Psoas muscle (tissue), 7 donors: ENCODE measurements at regions not wholly inside any gene's neighbourhood (a gene's known extent, or its start where the extent isn't known, plus 50 kb on each side); places are given as distances from the start of the nearest gene placed in this dataset.

Experiments used
- ATAC-seq, 4 donors: fragments of 200-7000 bp; cut with Tn5 transposase; one replicate each; pipeline ENCODE4 v1.9.1; 2020; ENCODE audit warnings: moderate library complexity in 3 of 4, mild to moderate bottlenecking in 2 of 4
- DNase-seq, 2 donors: peaks; one replicate each; pipeline ENCODE4 v3.0.0-alpha.2; 2020
- H3K27ac ChIP-seq: fragments of 200-600 bp; one replicate; pipeline ENCODE4 v1.8.0; 2022
- H3K27me3 ChIP-seq, 3 donors: fragments of 200-600 bp in 1 of 3; one replicate each; pipeline versions ENCODE4 v1.6.1 to v1.8.0; 2013 to 2022; ENCODE audit warnings: low read length in 2 of 3, mild to moderate bottlenecking in 2 of 3, moderate library complexity in 1 of 3; ENCODE audit not compliant: insufficient read depth in 3 of 3
- H3K36me3 ChIP-seq, 2 donors: fragments of 200-600 bp in 1 of 2; one replicate each; pipeline versions ENCODE4 v1.6.1 to v1.8.0; 2013 to 2022; ENCODE audit warnings: low read depth in 1 of 2, mild to moderate bottlenecking in 1 of 2, moderate library complexity in 1 of 2; ENCODE audit not compliant: insufficient read depth in 1 of 2
- H3K4me1 ChIP-seq: fragments of 200-600 bp; one replicate; pipeline ENCODE4 v1.8.0; 2022
- H3K4me3 ChIP-seq: fragments of 200-600 bp; one replicate; pipeline ENCODE4 v1.8.0; 2022; ENCODE audit warnings: mild to moderate bottlenecking
- H3K9me3 ChIP-seq: fragments of 200-600 bp; one replicate; pipeline ENCODE4 v1.8.0; 2022
- WGBS, 3 donors: extraction: QIAGEN DNeasy Blood & Tissue Kit; methylation state at CpG; one replicate each; pipeline versions ENCODE4 v1.1.6 to v1.1.7; 2013; 5-methylcytosine and 5-hydroxymethylcytosine counted together
- intact Hi-C, 2 donors: fragments of 100-400 bp; cut with DNase I; formaldehyde crosslinking; loops; one replicate each; pipeline versions ENCODE4 v1.11.0 to v1.14.2; 2022
- TF ChIP-seq, protein P1 (sequence below): fragments of 200-600 bp; IDR thresholded peaks from one replicate; pipeline ENCODE4 v1.8.0; 2022; ENCODE audit warnings: antibody characterized with exemption
- donor health status: healthy with polysubstance abuse.
- donor health status: DM: no; HTN: no; CAD: no; lungs with moderate emphysema.
- donor health status: Bipolar disorder and iron deficiency.
- donor health status: healthy.
- donor health status: DM: yes; HTN: yes; CAD: no.
- donor health status: DM: no; HTN: no; CAD: no.
- donor health status: DM: yes; HTN: yes; CAD: no.

DNA sequence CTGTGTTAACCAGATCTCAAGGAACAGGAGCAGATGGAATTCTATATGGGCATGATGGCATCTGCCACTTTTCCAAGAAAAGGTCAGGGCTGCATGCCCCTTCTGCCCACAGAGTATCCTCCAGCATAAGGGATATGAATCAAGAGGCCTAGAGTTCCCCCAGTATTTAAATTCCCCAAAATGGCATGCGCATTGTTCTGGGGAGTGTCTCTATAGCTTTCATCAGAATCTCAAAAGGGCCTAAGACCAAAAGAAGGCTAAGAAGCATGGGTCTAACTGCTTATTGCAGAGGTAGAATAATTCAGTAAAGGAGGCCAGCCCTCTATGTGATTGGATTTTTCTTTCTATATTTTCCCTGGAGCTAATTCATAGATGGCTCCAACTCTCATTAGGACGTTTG, 114.2 kb upstream of the SPIN1 start:
- Histone ChIP-seq H3K9me3 (no peaks in the 10 kb centered on the region), H3K4me1 (no peaks in the 10 kb centered on the region), H3K27me3 (no peaks in the 10 kb centered on the region), H3K36me3 (no peaks in the 10 kb centered on the region), H3K27ac (no peak overlapping the region), H3K4me3 (no peak overlapping the region)
- ATAC-seq (no peak), DNase-seq (no peak)
- TF ChIP-seq, protein P1, sequence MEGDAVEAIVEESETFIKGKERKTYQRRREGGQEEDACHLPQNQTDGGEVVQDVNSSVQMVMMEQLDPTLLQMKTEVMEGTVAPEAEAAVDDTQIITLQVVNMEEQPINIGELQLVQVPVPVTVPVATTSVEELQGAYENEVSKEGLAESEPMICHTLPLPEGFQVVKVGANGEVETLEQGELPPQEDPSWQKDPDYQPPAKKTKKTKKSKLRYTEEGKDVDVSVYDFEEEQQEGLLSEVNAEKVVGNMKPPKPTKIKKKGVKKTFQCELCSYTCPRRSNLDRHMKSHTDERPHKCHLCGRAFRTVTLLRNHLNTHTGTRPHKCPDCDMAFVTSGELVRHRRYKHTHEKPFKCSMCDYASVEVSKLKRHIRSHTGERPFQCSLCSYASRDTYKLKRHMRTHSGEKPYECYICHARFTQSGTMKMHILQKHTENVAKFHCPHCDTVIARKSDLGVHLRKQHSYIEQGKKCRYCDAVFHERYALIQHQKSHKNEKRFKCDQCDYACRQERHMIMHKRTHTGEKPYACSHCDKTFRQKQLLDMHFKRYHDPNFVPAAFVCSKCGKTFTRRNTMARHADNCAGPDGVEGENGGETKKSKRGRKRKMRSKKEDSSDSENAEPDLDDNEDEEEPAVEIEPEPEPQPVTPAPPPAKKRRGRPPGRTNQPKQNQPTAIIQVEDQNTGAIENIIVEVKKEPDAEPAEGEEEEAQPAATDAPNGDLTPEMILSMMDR: no peak
- WGBS, 3 donors: 78 to 87% (median 85%) methylated on average over 2 of the region's 2 CpGs
- intact Hi-C loops: no loop called here

DNA sequence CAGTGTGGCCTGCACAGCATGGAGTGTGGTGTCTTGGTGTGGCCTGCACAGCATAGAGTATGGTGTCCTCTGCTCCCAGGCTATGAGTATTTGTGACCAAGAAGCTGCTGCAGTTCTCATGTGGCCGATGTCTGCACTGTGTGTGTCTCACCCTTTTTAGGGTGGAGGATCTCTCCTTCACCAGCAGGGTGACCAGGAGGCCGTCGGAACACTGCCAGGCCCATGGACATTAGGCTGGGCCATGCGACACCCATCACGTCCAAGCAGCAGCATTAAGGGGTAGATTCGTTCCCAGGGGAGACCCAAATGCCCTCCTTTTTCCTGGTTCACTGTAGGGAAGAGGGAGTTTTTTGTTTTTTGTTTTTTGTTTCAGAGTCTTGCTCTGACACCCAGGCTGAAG, 115.3 kb upstream of the SPIN1 start:
- TF ChIP-seq, protein P1: no peak
- intact Hi-C loops: no loop called here
- ATAC-seq (no peak), DNase-seq (no peak)
- 80 to 82% (median 82%) methylated on average over 6 of the region's 6 CpGs for WGBS, 3 donors
- H3K9me3 ChIP-seq: no peaks in the 10 kb centered on the region
- H3K27me3 ChIP-seq: no peaks in the 10 kb centered on the region
- H3K36me3 ChIP-seq: no peaks in the 10 kb centered on the region
- H3K27ac ChIP-seq: no peak overlapping the region
- no peak overlapping the region for H3K4me3 ChIP-seq
- H3K4me1 ChIP-seq: no peaks in the 10 kb centered on the region

DNA sequence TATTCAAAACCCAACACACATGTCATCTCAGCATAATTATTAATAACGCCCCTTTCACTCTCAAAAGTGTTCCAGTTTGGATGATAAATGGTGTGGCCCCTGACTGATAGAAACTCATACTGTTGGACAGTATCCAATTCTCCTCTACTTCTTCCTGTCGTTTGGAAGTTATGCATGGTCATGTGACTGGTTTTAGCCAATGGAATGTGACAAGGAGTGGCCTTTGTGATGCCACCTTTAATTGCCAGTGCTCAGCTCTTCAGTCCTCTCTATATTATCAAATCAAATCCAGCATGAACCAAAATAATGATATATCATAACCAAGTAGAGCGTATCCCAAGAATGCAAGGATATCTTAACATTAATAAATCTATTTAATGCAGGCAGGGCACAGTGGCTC, 117.8 kb upstream of the SPIN1 start:
- ATAC-seq (no peak), DNase-seq (no peak)
- no peaks in the 10 kb centered on the region for H3K4me1 ChIP-seq
- WGBS, 3 donors: 76 to 86% (median 80%) methylated on average over 3 of the region's 3 CpGs
- no peaks in the 10 kb centered on the region for H3K36me3 ChIP-seq
- TF ChIP-seq, protein P1: no peak
- no peak overlapping the region for H3K4me3 ChIP-seq
- H3K9me3 ChIP-seq: no peaks in the 10 kb centered on the region
- intact Hi-C loops: no loop called here
- H3K27ac ChIP-seq: no peak overlapping the region
- H3K27me3 ChIP-seq: peaks cover 0 to 2% (median 0%) of the 10 kb centered on the region in 3 donors

DNA sequence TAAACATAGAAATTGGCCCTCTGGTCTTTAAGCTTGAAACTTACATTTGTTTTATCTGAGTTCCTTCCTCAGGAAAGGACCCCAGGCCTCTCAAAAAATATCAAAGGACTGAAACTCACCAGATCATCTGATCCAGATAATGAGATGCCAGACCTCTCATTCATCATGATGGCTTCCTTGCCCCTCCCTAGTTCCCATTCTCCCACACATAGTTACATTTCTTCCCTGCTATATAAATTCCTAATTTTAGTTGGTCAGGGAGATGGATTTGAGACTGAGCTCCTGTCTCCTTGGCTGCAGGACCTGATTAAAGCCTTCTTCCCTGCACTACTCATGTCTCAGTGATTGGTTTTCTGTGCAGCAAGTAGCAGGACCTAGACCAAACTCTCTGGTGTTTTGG, 119.4 kb upstream of the SPIN1 start:
- Histone ChIP-seq H3K27ac (no peak overlapping the region), H3K27me3 (peaks cover 0 to 3% (median 0%) of the 10 kb centered on the region in 3 donors), H3K9me3 (no peaks in the 10 kb centered on the region), H3K4me1 (no peaks in the 10 kb centered on the region), H3K4me3 (no peak overlapping the region), H3K36me3 (no peaks in the 10 kb centered on the region)
- intact Hi-C loops: no loop called here
- ATAC-seq (no peak), DNase-seq (no peak)
- TF ChIP-seq, protein P1: no peak

DNA sequence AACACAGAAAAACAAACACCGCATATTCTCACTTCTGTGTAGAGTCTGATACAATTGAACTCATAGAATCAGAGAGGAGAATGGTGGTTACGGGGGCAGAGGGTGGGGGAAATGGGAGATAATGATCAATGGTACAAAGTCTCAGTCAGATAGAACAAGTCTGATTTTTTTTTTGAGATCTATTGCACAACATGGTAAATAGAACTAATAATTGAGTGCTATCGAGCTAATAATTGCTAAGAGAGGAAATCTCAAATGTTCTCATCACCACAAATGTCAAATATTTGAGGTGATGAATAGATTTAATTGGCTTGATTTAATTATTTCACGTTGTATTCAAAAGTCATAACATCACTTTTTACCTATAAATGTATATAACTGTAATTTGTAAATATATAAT, 121.0 kb upstream of the SPIN1 start:
- Histone ChIP-seq H3K27ac (no peak overlapping the region), H3K36me3 (no peaks in the 10 kb centered on the region), H3K27me3 (peaks cover 0 to 3% (median 0%) of the 10 kb centered on the region in 3 donors), H3K4me3 (no peak overlapping the region), H3K9me3 (no peaks in the 10 kb centered on the region), H3K4me1 (no peaks in the 10 kb centered on the region)
- TF ChIP-seq, protein P1: no peak
- DNase-seq (no peak), ATAC-seq (no peak)
- 90 to 92% (median 91%) methylated on average over 4 of the region's 4 CpGs for WGBS, 3 donors
- intact Hi-C loops: no loop called here
